ENCODE measurements at regions not wholly inside any gene's neighbourhood (a gene's known extent, or its start where the extent isn't known, plus 50 kb on each side); places are given as distances from the start of the nearest gene placed in this dataset.
"Not testable (repeated sequence)": the region's sequence is repeated elsewhere in the genome, so short reads cannot be mapped to it uniquely, and the experiment has no call there.

- DNase-seq, result no peak
Measured at GRCh38 chr2:225788571-225789094, 389.1 kb downstream of the NYAP2 start.

GRCh38 chr2:225787497-225787896, 388.0 kb downstream of the NYAP2 start:
- no peak for DNase-seq

GRCh38 chr2:225781991-225782390, 382.5 kb downstream of the NYAP2 start:
- no peak for DNase-seq

- DNase-seq, result no peak
Measured at GRCh38 chr2:225781145-225781544, 381.6 kb downstream of the NYAP2 start.

GRCh38 chr2:225779829-225780228, 380.3 kb downstream of the NYAP2 start:
- no peak for DNase-seq

GRCh38 chr2:225773148-225773547, 373.6 kb downstream of the NYAP2 start:
- no peak for DNase-seq

- no peak for DNase-seq
Measured at GRCh38 chr2:225771701-225772100, 372.2 kb downstream of the NYAP2 start.

GRCh38 chr2:225768741-225769140, 369.2 kb downstream of the NYAP2 start:
- DNase-seq, result no peak

GRCh38 chr2:225766431-225766830, 366.9 kb downstream of the NYAP2 start:
- DNase-seq, result no peak

- no peak for DNase-seq
Measured at GRCh38 chr2:225765820-225766219, 366.3 kb downstream of the NYAP2 start.

- DNase-seq, result no peak
Measured at GRCh38 chr2:225764346-225764745, 364.8 kb downstream of the NYAP2 start.

- DNase-seq, result no peak
Measured at GRCh38 chr2:225763711-225764110, 364.2 kb downstream of the NYAP2 start.

GRCh38 chr2:225761396-225761795, 361.9 kb downstream of the NYAP2 start:
- no peak for DNase-seq

GRCh38 chr2:225757248-225757647, 357.7 kb downstream of the NYAP2 start:
- DNase-seq, result no peak

GRCh38 chr2:225756198-225756597, 356.7 kb downstream of the NYAP2 start:
- no peak for DNase-seq

GRCh38 chr2:225748609-225749008, 349.1 kb downstream of the NYAP2 start:
- no peak for DNase-seq

GRCh38 chr2:225743996-225744395, 344.5 kb downstream of the NYAP2 start:
- not testable (repeated sequence) for DNase-seq

- no peak for DNase-seq
Measured at GRCh38 chr2:225742487-225742886, 343.0 kb downstream of the NYAP2 start.

GRCh38 chr2:225740086-225740485, 340.6 kb downstream of the NYAP2 start:
- DNase-seq, result no peak

GRCh38 chr2:225739328-225739727, 339.8 kb downstream of the NYAP2 start:
- no peak for DNase-seq

GRCh38 chr2:225738735-225739134, 339.2 kb downstream of the NYAP2 start:
- DNase-seq, result no peak

- DNase-seq, result no peak
Measured at GRCh38 chr2:225737556-225737955, 338.0 kb downstream of the NYAP2 start.

GRCh38 chr2:225735844-225736243, 336.3 kb downstream of the NYAP2 start:
- no peak for DNase-seq

- no peak for DNase-seq
Measured at GRCh38 chr2:225725726-225726125, 326.2 kb downstream of the NYAP2 start.

All from C1 segment of cervical spinal cord (tissue), 14 donors.